HCT116 (cell line): ENCODE measurements at regions not wholly inside any gene's neighbourhood (a gene's known extent, or its start where the extent isn't known, plus 50 kb on each side); places are given as distances from the start of the nearest gene placed in this dataset.

Source experiments
- EZH2 ChIP-seq: fragments of 200-600 bp; sonication (generic); IDR thresholded peaks from 2 replicates; pipeline ENCODE4 v1.6.1; 2017; ENCODE audit warnings: antibody characterized with exemption, mixed run types
- POLR2A ChIP-seq: IDR thresholded peaks from 2 replicates; pipeline ENCODE4 v1.7.0; 2011; ENCODE audit warnings: borderline replicate concordance; ENCODE audit not compliant: insufficient read depth, insufficient read length; ENCODE audit errors: extremely low read depth
- POLR2AphosphoS5 ChIP-seq: IDR thresholded peaks from 2 replicates; pipeline ENCODE4 v1.6.1; 2011; ENCODE audit warnings: mild to moderate bottlenecking, low read depth, low read length, moderate library complexity
- SIN3A ChIP-seq: IDR thresholded peaks from 2 replicates; pipeline ENCODE4 v1.6.1; 2012; ENCODE audit warnings: low read depth
- YY1 ChIP-seq: IDR thresholded peaks from 2 replicates; pipeline ENCODE4 v1.6.1; 2011; ENCODE audit warnings: low read length, low read depth, moderate library complexity, mild to moderate bottlenecking; ENCODE audit not compliant: insufficient replicate concordance; ENCODE audit errors: extremely low read depth
- ZNF274 ChIP-seq: fragments of 200-500 bp; sonication (Bioruptor generic); IDR thresholded peaks from 2 replicates; pipeline ENCODE4 v1.6.1; 2014; ENCODE audit warnings: mild to moderate bottlenecking, low read depth, low read length, inconsistent platforms
- TF ChIP-seq, protein P1 (sequence below): IDR thresholded peaks from 2 replicates; pipeline ENCODE4 v1.6.1; 2012; ENCODE audit warnings: low read depth
- TF ChIP-seq, protein P2 (sequence below): IDR thresholded peaks from 2 replicates; pipeline ENCODE4 v1.6.1; 2012

GRCh38 chr7:153320005-153320404 is 560.5 kb downstream of the ACTR3B start:
- TF ChIP-seq YY1 (no peak), POLR2AphosphoS5 (no peak), EZH2 (no peak), POLR2A (no peak), ZNF274 (no peak), SIN3A (no peak)
- TF ChIP-seq, protein P1, sequence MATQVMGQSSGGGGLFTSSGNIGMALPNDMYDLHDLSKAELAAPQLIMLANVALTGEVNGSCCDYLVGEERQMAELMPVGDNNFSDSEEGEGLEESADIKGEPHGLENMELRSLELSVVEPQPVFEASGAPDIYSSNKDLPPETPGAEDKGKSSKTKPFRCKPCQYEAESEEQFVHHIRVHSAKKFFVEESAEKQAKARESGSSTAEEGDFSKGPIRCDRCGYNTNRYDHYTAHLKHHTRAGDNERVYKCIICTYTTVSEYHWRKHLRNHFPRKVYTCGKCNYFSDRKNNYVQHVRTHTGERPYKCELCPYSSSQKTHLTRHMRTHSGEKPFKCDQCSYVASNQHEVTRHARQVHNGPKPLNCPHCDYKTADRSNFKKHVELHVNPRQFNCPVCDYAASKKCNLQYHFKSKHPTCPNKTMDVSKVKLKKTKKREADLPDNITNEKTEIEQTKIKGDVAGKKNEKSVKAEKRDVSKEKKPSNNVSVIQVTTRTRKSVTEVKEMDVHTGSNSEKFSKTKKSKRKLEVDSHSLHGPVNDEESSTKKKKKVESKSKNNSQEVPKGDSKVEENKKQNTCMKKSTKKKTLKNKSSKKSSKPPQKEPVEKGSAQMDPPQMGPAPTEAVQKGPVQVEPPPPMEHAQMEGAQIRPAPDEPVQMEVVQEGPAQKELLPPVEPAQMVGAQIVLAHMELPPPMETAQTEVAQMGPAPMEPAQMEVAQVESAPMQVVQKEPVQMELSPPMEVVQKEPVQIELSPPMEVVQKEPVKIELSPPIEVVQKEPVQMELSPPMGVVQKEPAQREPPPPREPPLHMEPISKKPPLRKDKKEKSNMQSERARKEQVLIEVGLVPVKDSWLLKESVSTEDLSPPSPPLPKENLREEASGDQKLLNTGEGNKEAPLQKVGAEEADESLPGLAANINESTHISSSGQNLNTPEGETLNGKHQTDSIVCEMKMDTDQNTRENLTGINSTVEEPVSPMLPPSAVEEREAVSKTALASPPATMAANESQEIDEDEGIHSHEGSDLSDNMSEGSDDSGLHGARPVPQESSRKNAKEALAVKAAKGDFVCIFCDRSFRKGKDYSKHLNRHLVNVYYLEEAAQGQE = no peak
- TF ChIP-seq, protein P2, sequence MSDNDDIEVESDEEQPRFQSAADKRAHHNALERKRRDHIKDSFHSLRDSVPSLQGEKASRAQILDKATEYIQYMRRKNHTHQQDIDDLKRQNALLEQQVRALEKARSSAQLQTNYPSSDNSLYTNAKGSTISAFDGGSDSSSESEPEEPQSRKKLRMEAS = no peak
